GM18868 (cell line): ENCODE measurements at regions not wholly inside any gene's neighbourhood (a gene's known extent, or its start where the extent isn't known, plus 50 kb on each side); places are given as distances from the start of the nearest gene placed in this dataset.
"Not testable (repeated sequence)": the region's sequence is repeated elsewhere in the genome, so short reads cannot be mapped to it uniquely, and the experiment has no call there.

Experiments
- ATAC-seq: cut with Tn5 transposase; IDR thresholded peaks from one replicate; pipeline ENCODE4 v1.9.1; 2021; ENCODE audit warnings: mild to moderate bottlenecking, moderate library complexity; ENCODE audit not compliant: unreplicated experiment

GRCh38 chr12:68984796-68985573 lies 52.0 kb upstream of the CPM start:
- no peak for ATAC-seq

GRCh38 chr12:68997526-68997925 lies 64.6 kb upstream of the CPM start:
- ATAC-seq, result not testable (repeated sequence)

- no peak for ATAC-seq
Measured at GRCh38 chr12:68998041-68998440, 65.1 kb upstream of the CPM start.

GRCh38 chr12:69000074-69000473 lies 67.1 kb upstream of the CPM start:
- no peak for ATAC-seq

GRCh38 chr12:69000540-69001243 lies 67.7 kb upstream of the CPM start:
- ATAC-seq, result no peak

- no peak for ATAC-seq
Measured at GRCh38 chr12:69001251-69001650, 68.3 kb upstream of the CPM start.

- ATAC-seq, result no peak
Measured at GRCh38 chr12:69002969-69003368, 70.0 kb upstream of the CPM start.

- no peak for ATAC-seq
Measured at GRCh38 chr12:69003991-69004390, 71.0 kb upstream of the CPM start.

- no peak for ATAC-seq
Measured at GRCh38 chr12:69007101-69007854, 74.3 kb upstream of the CPM start.

- no peak for ATAC-seq
Measured at GRCh38 chr12:69007855-69008351, 74.9 kb upstream of the CPM start.

- ATAC-seq, result no peak
Measured at GRCh38 chr12:69008520-69008919, 75.5 kb upstream of the CPM start.

GRCh38 chr12:69014047-69014446 lies 81.1 kb upstream of the CPM start:
- no peak for ATAC-seq

GRCh38 chr12:69015017-69015416 lies 82.0 kb upstream of the CPM start:
- no peak for ATAC-seq

GRCh38 chr12:69015831-69016230 lies 82.9 kb upstream of the CPM start:
- ATAC-seq, result no peak

GRCh38 chr12:69019082-69019481 lies 86.1 kb upstream of the CPM start:
- ATAC-seq, result no peak

- ATAC-seq, result no peak
Measured at GRCh38 chr12:69019910-69020309, 86.9 kb upstream of the CPM start.

- ATAC-seq, result no peak
Measured at GRCh38 chr12:69022674-69023073, 89.7 kb upstream of the CPM start.

- ATAC-seq, result no peak
Measured at GRCh38 chr12:69023840-69024239, 90.9 kb upstream of the CPM start.

GRCh38 chr12:69024413-69024812 lies 91.4 kb upstream of the CPM start:
- ATAC-seq, result no peak

GRCh38 chr12:69024907-69025306 lies 91.9 kb upstream of the CPM start:
- ATAC-seq, result no peak

GRCh38 chr12:69026336-69026735 lies 93.4 kb upstream of the CPM start:
- ATAC-seq, result no peak
